Gastroesophageal sphincter (tissue), 4 donors: ENCODE measurements at regions not wholly inside any gene's neighbourhood (a gene's known extent, or its start where the extent isn't known, plus 50 kb on each side); places are given as distances from the start of the nearest gene placed in this dataset.

Source experiments
- ATAC-seq: fragments of 150-250 bp; one replicate; pipeline ENCODE4 v1.9.1; 2016; ENCODE audit warnings: mild to moderate bottlenecking, moderate library complexity
- H3K27ac ChIP-seq, 4 donors: fragments of 200-600 bp; sonication (generic) in 3 of 4; 1 replicate in 3 of 4; 2 replicates in 1 of 4; pipeline ENCODE4 v1.5.1; 2016 to 2019
- H3K27me3 ChIP-seq: fragments of 200-600 bp; sonication (generic); one replicate; pipeline ENCODE4 v1.5.1; 2019
- H3K36me3 ChIP-seq, 2 donors: fragments of 200-600 bp; sonication (generic); one replicate each; pipeline ENCODE4 v1.5.1; 2019; ENCODE audit warnings: control low read depth in 1 of 2
- H3K4me1 ChIP-seq, 3 donors: fragments of 200-600 bp; sonication (generic); 1 replicate in 2 of 3; 2 replicates in 1 of 3; pipeline ENCODE4 v1.5.1; 2016 to 2019; ENCODE audit warnings: control low read depth in 2 of 3
- H3K4me3 ChIP-seq, 2 donors: fragments of 200-600 bp; sonication (generic); one replicate each; pipeline ENCODE4 v1.5.1; 2019; ENCODE audit warnings: mild to moderate bottlenecking in 1 of 2, moderate library complexity in 1 of 2
- H3K9me3 ChIP-seq, 3 donors: fragments of 200-600 bp; sonication (generic); one replicate each; pipeline ENCODE4 v1.5.1; 2017 to 2019; ENCODE audit warnings: control low read depth in 2 of 3
- CTCF ChIP-seq, 4 experiments: fragments of 200-600 bp in 2 of 4; fragments of 450-650 bp in 2 of 4; sonication (generic) in 1 of 4; IDR thresholded peaks; one replicate each; pipeline ENCODE4 v1.5.1; 2017 to 2019; ENCODE audit warnings: antibody characterized with exemption in 4 of 4, mild to moderate bottlenecking in 2 of 4, moderate library complexity in 2 of 4
- EP300 ChIP-seq: sonication (generic); formaldehyde crosslinking; IDR thresholded peaks from one replicate; pipeline ENCODE4 v1.6.1; 2017; ENCODE audit warnings: antibody characterized with exemption, mild to moderate bottlenecking
- POLR2A ChIP-seq, 2 donors: fragments of 450-650 bp; IDR thresholded peaks; one replicate each; pipeline ENCODE4 v1.6.1; 2017; ENCODE audit warnings: antibody characterized with exemption in 2 of 2, mild to moderate bottlenecking in 2 of 2, moderate library complexity in 1 of 2
- POLR2AphosphoS5 ChIP-seq: sonication (generic); formaldehyde crosslinking; IDR thresholded peaks from one replicate; pipeline ENCODE4 v1.6.1; 2017; ENCODE audit warnings: antibody characterized with exemption
- WGBS, 2 donors: methylation state at CpG; one replicate each; pipeline ENCODE4 v1.1.5; 2018; ENCODE audit warnings: low coverage in 1 of 2; 5-methylcytosine and 5-hydroxymethylcytosine counted together

GRCh38 chr16:54822892-54823291 lies 107.8 kb upstream of the IRX5 start:
- Histone ChIP-seq H3K27me3 (peaks cover 16% of the 10 kb centered on the region), H3K27ac (no peak overlapping the region), H3K9me3 (no peaks in the 10 kb centered on the region), H3K4me3 (no peak overlapping the region), H3K4me1 (no peaks in the 10 kb centered on the region), H3K36me3 (no peaks in the 10 kb centered on the region)
- ATAC-seq, result no peak
- TF ChIP-seq CTCF (IDR thresholded peaks at IDR 0.05) (no peak), POLR2AphosphoS5 (no peak), POLR2A (IDR thresholded peaks at IDR 0.05) (no peak), EP300 (no peak)
- 67% methylated on average over 2 to 4 of the region's 4 CpGs for WGBS, 2 donors

GRCh38 chr16:54822492-54822891 lies 108.2 kb upstream of the IRX5 start:
- Histone ChIP-seq H3K27ac (no peak overlapping the region), H3K36me3 (no peaks in the 10 kb centered on the region), H3K4me1 (no peaks in the 10 kb centered on the region), H3K9me3 (no peaks in the 10 kb centered on the region), H3K27me3 (peaks cover 20% of the 10 kb centered on the region), H3K4me3 (no peak overlapping the region)
- TF ChIP-seq CTCF (IDR thresholded peaks at IDR 0.05), result no peak
- no peak for TF ChIP-seq POLR2AphosphoS5
- TF ChIP-seq POLR2A (IDR thresholded peaks at IDR 0.05), result no peak
- no peak for TF ChIP-seq EP300
- no peak for ATAC-seq
- WGBS, 2 donors, result 77 to 78% methylated on average over 3 to 5 of the region's 5 CpGs

- TF ChIP-seq POLR2A (IDR thresholded peaks at IDR 0.05) (no peak), EP300 (no peak), POLR2AphosphoS5 (no peak)
- 62 to 100% methylated on average over 1 to 2 of the region's 2 CpGs for WGBS, 2 donors
- ATAC-seq, result no peak
- peaks cover 22% of the 10 kb centered on the region for H3K27me3 ChIP-seq
- H3K4me3 ChIP-seq, result no peak overlapping the region
- H3K4me1 ChIP-seq, result no peaks in the 10 kb centered on the region
- H3K36me3 ChIP-seq, result no peaks in the 10 kb centered on the region
- H3K27ac ChIP-seq, result no peak overlapping the region
- no peaks in the 10 kb centered on the region for H3K9me3 ChIP-seq
Observed at GRCh38 chr16:54821731-54822130, 108.9 kb upstream of the IRX5 start.

- no peaks in the 10 kb centered on the region for H3K9me3 ChIP-seq
- H3K27ac ChIP-seq, result no peak overlapping the region
- H3K4me3 ChIP-seq, result no peak overlapping the region
- no peak for TF ChIP-seq POLR2A (IDR thresholded peaks at IDR 0.05)
- no peak for TF ChIP-seq EP300
- no peak for TF ChIP-seq CTCF (IDR thresholded peaks at IDR 0.05)
- TF ChIP-seq POLR2AphosphoS5, result no peak
- no peaks in the 10 kb centered on the region for H3K36me3 ChIP-seq
- WGBS, 2 donors, result 47 to 48% methylated on average over 9 to 17 of the region's 17 CpGs
- ATAC-seq, result no peak
- H3K27me3 ChIP-seq, result peaks cover 50% of the 10 kb centered on the region
- no peaks in the 10 kb centered on the region for H3K4me1 ChIP-seq
Observed at GRCh38 chr16:54817940-54818574, 112.6 kb upstream of the IRX5 start.

GRCh38 chr16:54817432-54817831 lies 113.2 kb upstream of the IRX5 start:
- TF ChIP-seq POLR2AphosphoS5 (no peak), POLR2A (IDR thresholded peaks at IDR 0.05) (no peak), CTCF (IDR thresholded peaks at IDR 0.05) (no peak), EP300 (no peak)
- Histone ChIP-seq H3K36me3 (no peaks in the 10 kb centered on the region), H3K4me3 (no peak overlapping the region), H3K9me3 (no peaks in the 10 kb centered on the region), H3K27ac (no peak overlapping the region), H3K27me3 (peaks cover 50% of the 10 kb centered on the region), H3K4me1 (no peaks in the 10 kb centered on the region)
- 33 to 55% methylated on average over 10 of the region's 10 CpGs for WGBS, 2 donors
- no peak for ATAC-seq
